ENCODE measurements at regions not wholly inside any gene's neighbourhood (a gene's known extent, or its start where the extent isn't known, plus 50 kb on each side); places are given as distances from the start of the nearest gene placed in this dataset.

DNA sequence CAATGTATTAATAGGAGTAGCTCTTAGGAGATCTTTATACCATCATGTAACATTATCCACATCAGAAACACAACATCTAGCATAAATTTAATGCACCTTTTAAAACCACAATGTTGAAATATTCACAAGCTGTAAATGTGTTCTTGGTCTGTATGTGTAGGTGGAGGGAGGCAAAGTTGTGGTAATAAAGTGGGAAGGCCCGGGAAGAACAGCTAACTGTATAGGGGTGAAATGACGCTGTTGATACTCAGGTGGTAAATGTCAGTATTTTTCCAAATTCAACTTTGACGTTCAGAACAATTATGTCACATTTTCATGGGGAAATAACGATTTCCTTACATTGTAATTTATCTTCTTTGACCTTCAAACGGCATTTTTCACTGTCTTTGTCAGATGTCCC, 146.0 kb upstream of the STMND1 start:
- Histone ChIP-seq H3K23me2 (ENCODE audit: insufficient read length, low read depth, low read length, poor library complexity, severe bottlenecking) (no peaks in the 10 kb centered on the region), H3K23ac (ENCODE audit: insufficient read length, low read depth, low read length) (no peak overlapping the region), H3K79me2 (ENCODE audit: insufficient read depth, low read length) (no peaks in the 10 kb centered on the region), H2BK5ac (ENCODE audit: insufficient read length, low read length) (no peak overlapping the region), H3K79me1 (ENCODE audit: insufficient read depth, low read depth, low read length, poor library complexity, severe bottlenecking) (no peaks in the 10 kb centered on the region), H4K8ac (replicated peaks; ENCODE audit: insufficient read length, low read depth, low read length) (no peak overlapping the region), H2BK120ac (ENCODE audit: low read depth, low read length, poor library complexity, severe bottlenecking) (no peak overlapping the region), H4K91ac (ENCODE audit: insufficient read length, low read depth, low read length) (no peak overlapping the region), H3K27ac (ENCODE audit: insufficient read length, low read depth, low read length) (no peak overlapping the region), H4K20me1 (ENCODE audit: control insufficient read depth, insufficient read depth, insufficient read length) (no peaks in the 10 kb centered on the region), H3K27me3 (ENCODE audit: insufficient read depth, low read length) (no peaks in the 10 kb centered on the region), H3K56ac (ENCODE audit: insufficient read length, low read depth, low read length) (no peak overlapping the region), H2AFZ (ENCODE audit: low read length) (no peak overlapping the region), H3K4me2 (ENCODE audit: insufficient read depth, insufficient read length, low read length) (no peak overlapping the region), H2BK20ac (ENCODE audit: low read depth, low read length, poor library complexity, severe bottlenecking) (no peak overlapping the region), H3K4me1 (ENCODE audit: insufficient read depth, low read length) (no peaks in the 10 kb centered on the region), H2BK12ac (ENCODE audit: insufficient read length, low read depth, low read length) (no peak overlapping the region), H3T11ph (ENCODE audit: low read length) (no peak overlapping the region), H2AK5ac (ENCODE audit: insufficient read length, low read length) (no peak overlapping the region), H3K14ac (ENCODE audit: insufficient read depth, low read length) (no peak overlapping the region), H3K9ac (ENCODE audit: extremely low read depth, insufficient read length, low read length) (no peak overlapping the region), H2BK15ac (ENCODE audit: low read depth, low read length) (no peak overlapping the region), H3K9me3 (ENCODE audit: control insufficient read depth, low read depth, low read length) (no peaks in the 10 kb centered on the region), H4K5ac (ENCODE audit: insufficient read length, low read depth, low read length) (no peak overlapping the region), H3K18ac (ENCODE audit: insufficient read length, low read depth, low read length) (no peak overlapping the region), H3K4ac (ENCODE audit: low read depth, low read length) (no peak overlapping the region)
- H3K27me3 Mint-ChIP-seq (ENCODE audit: low read depth): no peaks in the 10 kb centered on the region
- no peak overlapping the region; a peak in 1 of 7 replicates for H3K27ac Mint-ChIP-seq
- H3K4me1 Mint-ChIP-seq: peaks cover 12 to 14% of the 10 kb centered on the region in 2 experiments
- no peak for DNase-seq
- H3K4me3 Mint-ChIP-seq: no peak overlapping the region
- no peak for TF ChIP-seq CTCF (conservative IDR thresholded peaks at IDR 0.05)
- no peaks in the 10 kb centered on the region for H3K36me3 Mint-ChIP-seq (ENCODE audit: insufficient read depth in 1 of 3, low read depth in 3 of 3)
- WGBS (ENCODE audit: extremely low coverage, insufficient read length, low lambda C conversion rate): no CpG with 5 or more reads among the region's 5 CpGs
- H3K9me3 Mint-ChIP-seq: no peaks in the 10 kb centered on the region
